GM21515 (cell line): ENCODE measurements at regions not wholly inside any gene's neighbourhood (a gene's known extent, or its start where the extent isn't known, plus 50 kb on each side); places are given as distances from the start of the nearest gene placed in this dataset.

Source experiments
- ATAC-seq: cut with Tn5 transposase; IDR thresholded peaks from one replicate; pipeline ENCODE4 v1.9.1; 2021; ENCODE audit not compliant: unreplicated experiment

DNA sequence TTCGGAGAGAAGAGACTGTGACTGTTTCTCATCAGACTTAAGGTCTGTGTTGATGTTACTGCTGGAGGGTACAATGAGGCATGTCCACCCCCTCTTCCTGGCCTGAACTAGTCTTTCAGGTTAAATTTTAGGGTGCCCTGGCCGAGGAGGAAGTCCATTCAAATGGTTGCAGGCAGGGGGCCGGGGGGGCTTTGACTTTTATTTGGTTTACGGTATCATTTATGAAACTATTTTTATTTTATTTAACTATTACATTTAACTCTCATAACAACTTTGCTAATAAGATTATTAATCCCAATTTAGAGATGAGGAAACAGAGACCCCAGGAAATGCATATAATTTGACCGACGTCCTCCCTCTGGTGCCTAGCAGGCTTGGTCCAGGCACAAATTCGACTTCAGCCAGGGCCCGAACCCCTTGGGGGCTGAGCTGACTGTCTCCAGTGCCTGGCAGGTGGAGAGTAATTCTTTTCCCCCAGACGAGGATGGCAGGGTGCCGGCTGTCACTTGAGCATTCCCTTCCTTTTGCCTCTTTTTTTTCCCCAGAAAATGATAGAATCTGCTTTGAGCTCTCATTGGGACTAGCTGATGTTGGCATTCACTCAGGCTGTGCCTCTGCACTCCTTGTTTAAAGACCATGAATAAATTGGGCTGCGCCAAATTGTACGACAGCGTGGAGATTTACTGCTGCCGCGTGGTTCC, 255.3 kb upstream of the SALL3 start:
- no peak for ATAC-seq

GRCh38 chr18:78725426-78725825, 254.2 kb upstream of the SALL3 start:
- ATAC-seq, result no peak

GRCh38 chr18:78726326-78727056, 253.1 kb upstream of the SALL3 start:
- no peak for ATAC-seq

GRCh38 chr18:78727057-78727739, 252.4 kb upstream of the SALL3 start:
- no peak for ATAC-seq

- ATAC-seq, result no peak
Measured at GRCh38 chr18:78727877-78728783, 251.5 kb upstream of the SALL3 start.

GRCh38 chr18:78728784-78729467, 250.7 kb upstream of the SALL3 start:
- ATAC-seq, result no peak

DNA sequence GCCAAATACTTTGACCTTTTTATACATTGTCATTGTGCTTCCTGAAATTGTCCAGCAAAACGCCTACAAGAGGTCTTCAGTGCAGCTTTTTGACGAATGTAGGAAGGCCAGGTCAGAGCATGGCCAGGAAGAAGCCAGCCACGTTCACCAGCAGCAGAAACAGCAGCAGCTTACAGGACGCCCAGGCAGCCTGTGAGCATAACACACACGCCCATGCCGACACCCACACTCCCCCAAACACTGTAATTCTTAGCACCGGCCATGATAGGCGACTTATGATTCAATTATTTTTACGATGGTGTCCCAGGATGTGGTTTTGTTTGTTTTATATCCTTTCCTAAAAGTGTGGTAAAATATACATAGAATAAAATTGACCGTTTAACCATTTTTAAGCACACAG, 249.1 kb upstream of the SALL3 start:
- no peak for ATAC-seq

- no peak for ATAC-seq
Measured at GRCh38 chr18:78731016-78731397, 248.6 kb upstream of the SALL3 start.

GRCh38 chr18:78731398-78732032, 248.1 kb upstream of the SALL3 start:
- no peak for ATAC-seq

DNA sequence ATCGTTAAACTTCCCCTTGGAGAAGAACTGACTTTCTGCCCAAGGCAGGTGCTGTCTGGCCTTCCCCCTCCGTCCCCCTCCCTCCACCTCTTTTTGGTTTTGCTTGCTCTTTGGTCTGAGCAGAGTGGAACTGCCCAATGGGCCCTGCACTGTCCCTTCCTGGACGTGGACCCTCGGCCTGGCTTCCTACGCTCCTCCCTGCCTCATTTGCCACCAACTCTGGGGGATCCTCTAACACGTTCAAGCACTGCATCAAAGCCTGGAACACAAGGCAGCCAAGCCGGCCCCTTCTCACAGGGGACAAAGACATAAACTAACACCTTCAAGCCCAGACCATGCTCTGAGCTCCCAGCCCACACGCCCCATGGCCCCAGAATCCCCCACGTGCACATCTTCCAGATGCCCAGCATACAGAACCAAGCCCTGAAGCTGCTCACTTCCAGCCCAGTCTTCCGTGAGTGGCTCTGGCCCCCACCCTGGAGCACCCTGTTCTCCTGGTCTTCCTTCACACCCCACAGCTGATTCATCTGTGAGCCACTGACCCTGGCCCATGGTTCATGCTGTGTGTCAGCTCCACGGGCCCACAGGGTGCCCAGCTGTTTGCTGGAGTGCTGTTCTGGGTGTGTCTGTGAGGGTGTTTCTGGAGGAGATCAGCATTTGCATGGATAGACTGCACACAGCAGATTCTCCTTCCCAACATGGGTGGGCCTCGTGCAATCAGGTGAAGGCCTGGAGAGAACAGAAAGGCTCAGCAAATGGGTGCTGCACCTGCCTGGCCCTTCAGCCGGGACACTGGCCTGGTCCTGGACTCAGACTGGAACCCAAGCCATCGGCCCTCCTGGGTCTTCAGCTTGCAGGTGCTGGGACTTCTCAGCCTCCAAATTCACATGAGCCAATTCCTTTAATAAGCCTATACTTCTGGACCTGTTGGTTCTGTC, 247.1 kb upstream of the SALL3 start:
- no peak for ATAC-seq

- ATAC-seq, result no peak
Measured at GRCh38 chr18:78733762-78734613, 245.6 kb upstream of the SALL3 start.

DNA sequence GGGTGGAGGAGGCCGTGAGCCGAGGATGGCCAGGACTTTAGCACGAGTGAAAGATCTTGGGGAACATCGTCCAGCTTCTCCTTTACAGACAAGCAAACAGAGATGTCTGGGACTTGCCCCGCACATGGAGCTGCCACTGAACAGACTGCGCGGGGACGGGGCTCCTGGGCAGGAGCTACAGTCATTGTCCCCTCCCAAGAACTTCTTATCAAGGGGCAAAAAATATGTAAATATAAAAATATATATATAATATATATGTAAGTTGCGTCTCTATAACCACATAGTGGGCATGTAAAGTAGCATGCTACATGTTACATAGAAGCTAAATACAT, 245.0 kb upstream of the SALL3 start:
- ATAC-seq, result no peak

- no peak for ATAC-seq
Measured at GRCh38 chr18:78735131-78736014, 244.2 kb upstream of the SALL3 start.

DNA sequence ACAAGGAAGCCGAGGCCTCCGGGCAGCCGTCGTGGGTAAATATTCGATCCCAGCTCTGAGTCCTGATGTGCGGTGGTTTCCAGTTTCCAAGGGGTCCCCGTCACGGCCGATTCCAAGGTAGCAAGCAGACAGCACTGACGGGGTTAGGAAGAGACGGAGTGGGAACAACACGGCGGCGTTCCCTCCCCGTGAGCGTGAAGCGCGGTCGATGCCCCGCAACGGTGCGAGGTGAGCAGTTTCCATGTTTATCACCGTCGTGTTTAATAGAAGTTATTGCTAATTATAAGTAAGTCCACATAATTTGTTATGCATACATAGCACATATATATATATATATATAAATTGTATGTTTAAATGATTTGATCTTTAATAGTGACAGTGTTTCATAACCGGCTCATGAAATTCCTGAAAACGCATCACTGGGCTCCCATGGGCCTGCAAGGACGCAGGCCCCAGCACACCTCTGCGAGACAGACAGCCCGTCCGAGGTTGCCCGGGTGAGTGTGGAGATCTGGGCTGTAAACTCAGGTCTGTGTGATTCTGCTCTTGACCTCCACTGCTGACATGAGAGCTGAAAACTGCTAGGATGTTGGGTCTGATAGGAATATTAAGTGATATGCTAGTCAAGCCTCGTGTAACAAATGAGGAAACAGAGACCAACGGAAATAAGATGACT, 243.5 kb upstream of the SALL3 start:
- no peak for ATAC-seq

GRCh38 chr18:78737006-78737915, 242.4 kb upstream of the SALL3 start:
- ATAC-seq, result no peak
